ENCODE measurements at regions not wholly inside any gene's neighbourhood (a gene's known extent, or its start where the extent isn't known, plus 50 kb on each side); places are given as distances from the start of the nearest gene placed in this dataset.

- TF ChIP-seq POLR2A (IDR thresholded peaks at IDR 0.05; ENCODE audit: low read length) (no peak), GATA1 (IDR thresholded peaks at IDR 0.05; ENCODE audit: low read depth, low read length) (no peak)
Measured at GRCh38 chr4:180698550-180699195, 1544.5 kb upstream of the TENM3 start.

Measured in erythroblast (primary cell).